ENCODE measurements at regions not wholly inside any gene's neighbourhood (a gene's known extent, or its start where the extent isn't known, plus 50 kb on each side); places are given as distances from the start of the nearest gene placed in this dataset.

DNA sequence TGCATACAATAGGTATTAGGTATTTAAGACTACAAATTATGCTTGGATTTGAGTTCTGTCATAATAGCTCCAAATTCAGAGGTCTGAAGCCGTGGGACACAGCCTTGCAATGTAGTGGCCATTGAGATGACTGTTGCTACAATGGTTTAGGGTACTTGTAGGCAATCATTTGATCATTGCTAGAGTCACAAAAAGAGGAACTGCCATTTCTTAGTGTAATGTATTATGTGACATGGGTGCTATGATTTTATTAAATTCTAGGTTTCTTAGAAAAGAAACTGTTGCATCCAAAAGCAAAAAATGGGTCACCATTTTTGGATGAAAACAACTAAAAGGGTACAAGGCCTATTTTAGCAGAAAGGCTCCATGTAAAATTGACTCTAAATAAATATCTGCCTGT, 129.9 kb upstream of the ZNF644 start:
- no peaks in the 10 kb centered on the region for H3K79me2 ChIP-seq (ENCODE audit: low read depth)
- H3K4me2 ChIP-seq: no peak overlapping the region
- no peak for TF ChIP-seq EZH2 (IDR thresholded peaks at IDR 0.05; ENCODE audit: low read depth)
- TF ChIP-seq, protein P1, sequence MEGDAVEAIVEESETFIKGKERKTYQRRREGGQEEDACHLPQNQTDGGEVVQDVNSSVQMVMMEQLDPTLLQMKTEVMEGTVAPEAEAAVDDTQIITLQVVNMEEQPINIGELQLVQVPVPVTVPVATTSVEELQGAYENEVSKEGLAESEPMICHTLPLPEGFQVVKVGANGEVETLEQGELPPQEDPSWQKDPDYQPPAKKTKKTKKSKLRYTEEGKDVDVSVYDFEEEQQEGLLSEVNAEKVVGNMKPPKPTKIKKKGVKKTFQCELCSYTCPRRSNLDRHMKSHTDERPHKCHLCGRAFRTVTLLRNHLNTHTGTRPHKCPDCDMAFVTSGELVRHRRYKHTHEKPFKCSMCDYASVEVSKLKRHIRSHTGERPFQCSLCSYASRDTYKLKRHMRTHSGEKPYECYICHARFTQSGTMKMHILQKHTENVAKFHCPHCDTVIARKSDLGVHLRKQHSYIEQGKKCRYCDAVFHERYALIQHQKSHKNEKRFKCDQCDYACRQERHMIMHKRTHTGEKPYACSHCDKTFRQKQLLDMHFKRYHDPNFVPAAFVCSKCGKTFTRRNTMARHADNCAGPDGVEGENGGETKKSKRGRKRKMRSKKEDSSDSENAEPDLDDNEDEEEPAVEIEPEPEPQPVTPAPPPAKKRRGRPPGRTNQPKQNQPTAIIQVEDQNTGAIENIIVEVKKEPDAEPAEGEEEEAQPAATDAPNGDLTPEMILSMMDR (conservative IDR thresholded peaks at IDR 0.05): no peak
- H3K4me3 ChIP-seq: no peak overlapping the region
- H3K27me3 ChIP-seq (ENCODE audit: insufficient read depth, low read depth): no peaks in the 10 kb centered on the region
- no peaks in the 10 kb centered on the region for H4K20me1 ChIP-seq (ENCODE audit: insufficient read depth)
- no peak overlapping the region for H2AFZ ChIP-seq
- H3K4me1 ChIP-seq (replicated peaks; ENCODE audit: insufficient read depth): no peaks in the 10 kb centered on the region
- peaks cover 6% of the 10 kb centered on the region; the same call in 1 of the 2 replicates for H3K9me3 ChIP-seq (ENCODE audit: insufficient read depth, low read depth)
- no peak overlapping the region for H3K27ac ChIP-seq
- no peaks in the 10 kb centered on the region for H3F3A ChIP-seq (ENCODE audit: insufficient read depth, low read depth)
- intact Hi-C loops (cut with micrococcal nuclease; ENCODE audit: unreplicated experiment): no loop called here
- no TSS peak for BruUV-seq (replicated peaks)
- ChIA-PET CTCF (no interaction called here), POLR2A (ENCODE audit: unreplicated experiment) (no interaction called here)
- H3K9me2 ChIP-seq (ENCODE audit: insufficient read depth): no peaks in the 10 kb centered on the region
- DNase-seq: no peak
- no peaks in the 10 kb centered on the region for H3K36me3 ChIP-seq (ENCODE audit: low read depth)

DNA sequence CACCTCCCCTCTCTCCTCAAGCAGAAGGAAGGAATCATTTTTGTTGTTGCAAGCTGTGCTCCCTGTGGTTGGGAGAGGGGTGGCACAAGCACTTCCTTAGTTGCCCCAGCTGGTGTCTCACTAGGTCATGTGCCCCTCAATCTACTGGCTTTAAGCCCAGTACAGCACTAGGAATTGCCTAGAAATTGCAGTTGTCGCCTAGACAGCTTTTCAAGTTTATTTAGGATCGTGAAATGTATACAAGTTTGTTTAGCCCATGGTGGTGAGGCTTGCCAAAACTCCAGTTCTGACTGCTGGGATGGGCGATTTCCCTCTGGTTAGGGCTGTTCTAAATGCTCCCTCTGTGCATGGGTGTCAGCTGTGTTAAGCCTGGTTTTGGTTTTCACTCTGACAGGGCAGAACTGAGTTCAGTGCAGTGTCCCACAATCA, 126.8 kb upstream of the ZNF644 start:
- TF ChIP-seq EZH2 (IDR thresholded peaks at IDR 0.05; ENCODE audit: low read depth): no peak
- TF ChIP-seq, protein P1 (conservative IDR thresholded peaks at IDR 0.05): no peak
- ChIA-PET CTCF (no interaction called here), POLR2A (ENCODE audit: unreplicated experiment) (interaction anchor here (1.1 kb wide), 1 partner anchor 127 kb away, joined by 4 read pairs; the partner anchor contains the start of gene ZNF644)
- Histone ChIP-seq H3K4me2 (no peak overlapping the region), H2AFZ (no peak overlapping the region), H3K36me3 (ENCODE audit: low read depth) (no peaks in the 10 kb centered on the region), H3F3A (ENCODE audit: insufficient read depth, low read depth) (no peaks in the 10 kb centered on the region), H3K9me3 (ENCODE audit: insufficient read depth, low read depth) (no peaks in the 10 kb centered on the region), H4K20me1 (ENCODE audit: insufficient read depth) (no peaks in the 10 kb centered on the region), H3K4me1 (replicated peaks; ENCODE audit: insufficient read depth) (no peaks in the 10 kb centered on the region), H3K4me3 (no peak overlapping the region), H3K27me3 (ENCODE audit: insufficient read depth, low read depth) (no peaks in the 10 kb centered on the region), H3K79me2 (ENCODE audit: low read depth) (no peaks in the 10 kb centered on the region), H3K27ac (no peak overlapping the region), H3K9me2 (ENCODE audit: insufficient read depth) (no peaks in the 10 kb centered on the region)
- intact Hi-C loops (cut with micrococcal nuclease; ENCODE audit: unreplicated experiment): no loop called here
- DNase-seq: no peak
- BruUV-seq (replicated peaks): no TSS peak

DNA sequence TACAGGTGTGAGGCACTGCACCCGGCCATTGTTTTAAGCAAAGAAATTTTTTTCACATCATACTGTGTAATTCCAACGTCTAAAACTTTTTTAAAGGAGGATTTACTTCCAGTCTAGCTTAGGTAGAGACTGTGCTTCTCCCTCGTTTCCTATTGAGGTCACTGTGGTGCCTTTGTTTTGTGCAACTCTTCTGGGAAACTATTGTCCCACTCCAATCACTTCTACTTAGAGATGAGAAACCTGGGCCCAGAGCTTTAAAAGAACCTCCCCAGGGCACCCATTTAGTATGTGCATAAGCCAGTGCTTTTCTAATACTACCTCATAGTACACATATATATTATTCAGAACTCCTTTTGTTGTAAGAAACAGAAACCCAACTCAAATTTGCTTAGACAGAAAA, 120.0 kb upstream of the ZNF644 start:
- Histone ChIP-seq H3K27me3 (ENCODE audit: insufficient read depth, low read depth) (no peaks in the 10 kb centered on the region), H3K79me2 (ENCODE audit: low read depth) (no peaks in the 10 kb centered on the region), H3K36me3 (ENCODE audit: low read depth) (no peaks in the 10 kb centered on the region), H3K9me2 (ENCODE audit: insufficient read depth) (no peaks in the 10 kb centered on the region), H2AFZ (no peak overlapping the region), H4K20me1 (ENCODE audit: insufficient read depth) (no peaks in the 10 kb centered on the region), H3K4me2 (no peak overlapping the region), H3K4me3 (no peak overlapping the region), H3K9me3 (ENCODE audit: insufficient read depth, low read depth) (no peaks in the 10 kb centered on the region), H3K27ac (no peak overlapping the region), H3F3A (ENCODE audit: insufficient read depth, low read depth) (no peaks in the 10 kb centered on the region), H3K4me1 (replicated peaks; ENCODE audit: insufficient read depth) (no peaks in the 10 kb centered on the region)
- BruUV-seq (replicated peaks): no TSS peak
- ChIA-PET POLR2A (ENCODE audit: unreplicated experiment) (no interaction called here), CTCF (no interaction called here)
- DNase-seq: no peak
- TF ChIP-seq, protein P1 (conservative IDR thresholded peaks at IDR 0.05): no peak
- no peak for TF ChIP-seq EZH2 (IDR thresholded peaks at IDR 0.05; ENCODE audit: low read depth)
- intact Hi-C loops (cut with micrococcal nuclease; ENCODE audit: unreplicated experiment): no loop called here

Data from PC-9 (cell line).